ENCODE measurements at regions not wholly inside any gene's neighbourhood (a gene's known extent, or its start where the extent isn't known, plus 50 kb on each side); places are given as distances from the start of the nearest gene placed in this dataset.

DNA sequence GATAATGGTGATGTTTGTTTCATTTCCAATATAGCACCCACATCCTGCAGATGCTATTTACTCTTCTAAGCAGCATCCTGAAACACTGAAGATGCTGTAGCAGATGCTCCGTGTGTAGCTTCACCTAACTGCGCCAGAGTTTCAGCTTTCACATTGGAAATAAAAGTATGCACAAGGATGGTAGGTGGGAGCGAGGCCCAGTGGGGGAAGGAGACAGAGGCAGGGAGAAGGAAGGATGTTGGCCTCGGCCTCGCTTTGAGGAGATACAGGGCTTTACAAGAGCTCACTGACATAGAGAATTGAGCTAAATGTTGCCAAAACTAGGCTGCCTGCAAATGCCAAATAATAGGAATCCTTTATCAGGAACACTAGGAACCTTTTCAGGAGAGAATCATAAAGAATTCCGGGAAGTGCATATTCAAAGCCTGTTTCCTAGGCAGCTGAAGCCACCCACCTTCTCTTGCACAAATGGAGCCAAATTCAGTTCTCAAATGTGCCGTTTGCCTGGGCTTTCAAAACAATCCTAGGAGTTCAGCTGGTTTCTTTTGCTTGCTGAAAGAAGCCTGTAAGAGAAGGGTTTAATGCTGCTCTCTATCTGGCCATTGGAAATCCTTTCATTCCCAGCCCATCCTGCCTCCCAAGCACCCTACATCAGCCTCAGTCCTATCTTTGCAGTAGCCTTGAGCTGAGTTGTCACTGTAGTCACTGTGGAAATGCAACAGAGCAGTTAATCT, 135.4 kb upstream of the ATP1B1 start:
- DNase-seq = no peak

- no peak for DNase-seq
These were observed 134.3 kb upstream of the ATP1B1 start for GRCh38 chr1:168972225-168972624.

DNA sequence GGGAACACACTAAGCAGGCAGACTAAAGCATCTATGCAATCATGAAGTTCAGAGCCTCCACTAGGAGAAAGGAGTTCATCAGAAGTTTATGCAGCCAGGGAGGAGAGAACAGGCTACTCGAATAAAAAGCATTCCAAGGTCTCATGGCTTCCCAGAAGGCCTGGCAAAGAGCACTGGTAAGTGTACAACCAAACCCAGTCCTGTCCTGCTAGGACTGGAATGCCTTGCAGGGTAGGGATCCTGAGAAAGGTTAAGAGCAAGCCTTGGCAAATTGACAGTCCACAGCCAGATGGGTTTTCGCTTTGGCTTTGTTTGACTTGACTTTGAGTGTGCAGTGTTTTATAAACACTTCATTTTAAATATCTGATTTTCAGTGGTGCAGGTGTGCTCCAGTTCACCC, 133.6 kb upstream of the ATP1B1 start:
- DNase-seq = no peak

DNA sequence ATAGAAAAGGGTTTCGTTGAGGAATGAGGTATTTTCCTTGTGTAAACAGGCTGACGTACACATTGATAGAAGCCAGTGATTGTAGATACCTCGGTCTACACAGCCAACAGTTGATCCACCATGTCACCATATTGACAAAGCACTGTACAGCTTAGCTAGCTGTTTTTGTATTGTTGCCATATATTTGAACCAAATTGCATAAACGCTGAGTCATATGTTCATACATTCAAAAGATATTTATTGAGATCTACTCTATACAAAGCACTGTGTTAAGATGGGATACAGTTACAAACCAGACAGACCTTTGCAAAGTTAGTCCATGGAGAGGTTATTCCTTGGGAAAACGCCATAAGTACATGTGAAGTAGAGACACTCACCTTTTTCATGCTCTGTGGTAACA, 132.4 kb upstream of the ATP1B1 start:
- DNase-seq = no peak

DNA sequence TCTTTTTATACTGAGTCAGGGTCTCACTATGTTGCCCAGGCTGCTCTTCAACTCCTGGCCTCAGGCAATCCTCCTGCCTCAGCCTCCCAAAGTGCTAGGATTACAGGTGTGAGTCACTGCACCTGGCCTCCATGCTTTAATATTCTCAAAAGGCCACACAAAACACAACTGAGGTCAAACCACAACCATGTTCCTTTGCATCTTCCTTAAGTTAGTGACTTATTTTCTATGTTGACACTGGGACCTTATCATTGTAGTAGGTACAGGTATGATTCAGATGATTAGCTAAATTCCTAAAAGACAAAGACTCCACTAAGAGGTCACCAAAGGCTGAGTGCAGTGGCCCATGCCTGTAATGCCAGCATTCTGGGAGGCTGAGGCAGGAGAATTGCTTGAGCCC, 131.9 kb upstream of the ATP1B1 start:
- DNase-seq = no peak

- DNase-seq = no peak
These were observed 130.2 kb upstream of the ATP1B1 start for GRCh38 chr1:168976267-168976666.

DNA sequence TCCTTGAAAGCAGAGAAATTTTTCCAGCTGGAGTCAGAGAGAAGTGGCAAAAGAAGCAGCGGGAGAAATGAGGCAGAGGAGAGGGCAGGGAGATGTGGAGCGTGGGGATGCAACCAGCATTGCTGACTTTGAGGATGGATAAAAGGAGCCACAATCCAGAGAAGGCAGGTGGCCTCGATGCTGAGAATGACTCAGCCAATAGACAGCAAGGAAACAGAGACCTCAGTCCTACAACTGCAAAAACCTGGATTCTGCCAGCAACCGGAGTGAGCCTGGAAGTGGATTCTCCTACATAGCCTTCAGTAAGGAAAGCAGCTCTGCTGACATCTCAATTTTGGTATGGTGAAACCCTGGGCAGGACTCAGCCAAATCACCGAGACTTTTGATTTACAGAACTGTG, 128.9 kb upstream of the ATP1B1 start:
- DNase-seq = no peak

DNA sequence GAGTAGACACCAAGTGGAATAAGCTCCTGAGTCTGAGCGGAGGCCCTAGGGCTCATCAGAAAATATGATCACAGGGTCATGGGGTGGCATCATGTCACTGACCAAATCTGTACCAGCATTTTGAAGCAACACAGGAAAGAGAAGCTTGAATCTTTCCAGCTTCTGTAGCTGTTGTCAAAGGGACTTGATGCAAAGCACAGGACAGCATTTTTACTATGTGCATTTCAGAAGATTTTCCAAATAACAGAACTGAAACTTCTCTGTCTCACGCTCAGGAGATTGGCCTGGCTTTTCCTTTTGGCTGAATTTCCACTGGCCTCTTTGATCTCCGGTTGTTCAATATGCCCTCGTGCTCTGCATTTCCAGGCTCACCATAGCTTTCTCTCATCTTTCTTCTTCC, 127.2 kb upstream of the ATP1B1 start:
- no peak for DNase-seq

DNA sequence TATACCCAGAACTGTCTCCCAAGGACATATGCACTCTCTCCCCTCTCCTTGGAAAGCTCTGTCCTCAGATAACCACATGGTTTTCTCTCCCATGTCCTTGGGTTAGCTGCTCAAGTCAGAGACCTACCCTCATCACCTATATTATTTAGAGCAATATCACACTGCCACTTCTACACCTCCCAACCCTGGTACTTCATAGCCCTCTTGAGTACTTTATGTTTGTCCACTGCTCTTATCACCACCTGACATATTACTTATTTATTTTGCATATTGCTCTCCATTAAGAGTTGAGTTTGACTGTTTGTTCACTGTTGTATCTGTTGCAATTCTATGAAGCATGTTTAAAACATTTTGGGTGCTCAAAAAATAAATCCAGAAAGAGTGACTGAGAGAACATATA, 126.3 kb upstream of the ATP1B1 start:
- no peak for DNase-seq

- DNase-seq = no peak
These were observed 125.8 kb upstream of the ATP1B1 start for GRCh38 chr1:168980656-168981055.

DNA sequence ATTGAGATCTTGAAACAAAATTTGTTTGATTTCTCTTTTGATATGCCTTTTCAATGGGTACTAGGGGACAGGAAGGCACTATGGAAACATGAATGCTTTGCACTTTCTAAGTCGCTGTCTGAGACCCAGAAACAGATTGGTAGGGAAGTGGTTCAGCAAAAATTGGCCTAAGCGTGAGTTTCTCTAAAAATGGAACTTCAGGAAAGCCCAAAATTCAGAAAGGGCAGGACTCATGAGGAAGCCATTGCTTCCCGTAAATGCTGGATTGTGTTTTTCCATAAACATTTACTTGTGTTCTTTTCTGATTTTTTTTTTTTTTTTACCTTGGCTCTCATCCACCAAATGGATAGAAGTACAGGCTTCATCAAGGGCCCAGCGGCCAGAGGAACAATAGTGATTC, 123.7 kb upstream of the ATP1B1 start:
- DNase-seq = no peak

- DNase-seq = no peak
These were observed 119.2 kb upstream of the ATP1B1 start for GRCh38 chr1:168987330-168987729.

GRCh38 chr1:168987923-168988322, 118.6 kb upstream of the ATP1B1 start:
- DNase-seq = no peak

DNA sequence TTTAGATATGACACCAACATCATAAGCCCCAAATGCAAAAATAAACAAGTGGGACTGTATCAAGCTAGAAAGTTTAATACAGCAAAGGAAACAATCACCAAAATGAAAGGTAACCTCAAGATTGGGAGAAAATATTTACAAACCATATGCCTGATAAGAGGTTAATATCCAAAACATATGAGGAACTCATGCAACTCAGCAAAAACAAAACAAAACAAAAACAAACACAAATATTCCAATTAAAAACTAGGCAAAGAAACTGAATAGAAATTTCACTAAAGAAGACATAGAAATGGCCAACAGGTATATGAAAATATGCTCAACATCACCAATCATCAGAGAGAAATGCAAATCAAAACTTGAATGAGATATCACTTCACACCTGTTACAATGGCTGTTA, 116.5 kb upstream of the ATP1B1 start:
- no peak for DNase-seq

- DNase-seq = no peak
These were observed 114.6 kb upstream of the ATP1B1 start for GRCh38 chr1:168991667-168992475.

DNA sequence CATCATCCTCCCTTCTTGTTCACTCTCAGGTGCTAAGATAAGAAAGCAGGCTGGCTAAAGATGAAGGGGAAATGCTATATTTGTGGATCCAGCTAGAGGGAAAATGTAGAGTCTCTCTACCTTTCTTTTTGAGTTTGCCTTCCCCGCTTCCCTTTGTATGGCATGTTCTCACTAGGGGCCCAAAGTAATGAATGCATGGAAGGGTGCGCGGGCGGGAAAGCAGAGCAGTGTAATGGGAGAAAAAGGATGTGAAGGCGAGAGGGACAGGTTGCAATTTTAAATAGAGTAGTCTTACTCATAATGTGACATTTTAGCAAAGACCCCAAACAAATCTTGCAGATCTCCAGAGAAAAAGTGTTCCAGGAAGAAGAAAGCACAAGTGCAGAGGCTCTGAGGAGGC, 105.1 kb upstream of the ATP1B1 start:
- DNase-seq = no peak

- no peak for DNase-seq
These were observed 102.5 kb upstream of the ATP1B1 start for GRCh38 chr1:169003864-169004516.

DNA sequence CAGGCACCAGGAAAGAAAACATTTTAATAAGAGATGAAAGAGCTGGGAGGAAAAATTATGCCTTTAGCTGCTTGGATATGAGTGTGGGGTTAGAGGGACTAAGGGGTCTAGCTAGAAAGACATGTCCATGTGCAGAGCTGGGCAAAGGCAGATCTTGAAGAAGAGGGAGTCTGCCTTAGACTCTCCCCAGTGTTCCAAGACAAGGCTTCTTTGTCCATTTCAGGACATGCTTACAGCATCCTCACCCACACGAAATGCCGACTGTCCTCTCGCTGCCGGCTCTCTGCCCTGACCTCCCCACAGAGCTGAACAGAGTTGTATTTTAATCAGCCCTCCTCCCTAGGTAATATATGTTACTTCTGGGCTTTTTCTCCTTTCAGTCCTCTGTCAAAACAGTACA, 100.7 kb upstream of the ATP1B1 start:
- DNase-seq = no peak

- no peak for DNase-seq
These were observed 96.8 kb upstream of the ATP1B1 start for GRCh38 chr1:169009666-169010065.

- no peak for DNase-seq
These were observed 94.1 kb upstream of the ATP1B1 start for GRCh38 chr1:169012416-169012815.

GRCh38 chr1:169013821-169014220, 92.7 kb upstream of the ATP1B1 start:
- DNase-seq = no peak

- no peak for DNase-seq
These were observed 91.0 kb upstream of the ATP1B1 start for GRCh38 chr1:169015464-169015863.

- no peak for DNase-seq
These were observed 87.7 kb upstream of the ATP1B1 start for GRCh38 chr1:169018751-169019150.

DNA sequence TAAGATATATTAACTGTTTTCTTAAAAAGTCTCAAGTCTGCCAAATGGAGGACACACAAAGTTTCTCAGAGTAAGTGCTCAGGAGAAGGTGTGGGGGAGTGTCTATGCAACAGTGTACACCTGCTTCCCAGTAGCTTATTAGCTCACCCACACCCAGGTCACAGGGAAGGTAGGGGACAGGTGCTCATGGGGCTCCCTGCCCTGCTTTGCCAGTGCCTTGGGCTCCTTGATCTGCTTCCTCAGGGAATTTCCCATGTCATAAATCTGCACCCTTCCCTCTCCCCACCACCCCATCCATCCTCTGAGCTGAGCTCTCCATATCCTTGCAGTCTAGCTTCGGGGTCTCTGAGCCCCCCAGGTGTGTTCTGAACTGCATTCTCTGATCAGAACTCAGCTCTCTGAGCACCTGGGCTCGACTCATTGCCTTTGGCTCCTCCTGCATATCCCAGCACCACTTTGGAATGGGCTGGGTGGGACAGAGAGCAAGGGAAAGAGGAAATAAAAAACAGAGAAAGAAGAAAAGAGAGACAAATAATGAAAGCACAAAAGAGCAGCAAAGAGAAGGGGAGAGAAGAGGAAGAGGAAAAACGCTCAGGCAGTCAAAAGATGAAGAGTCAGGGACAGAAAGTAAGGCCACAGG, 87.0 kb upstream of the ATP1B1 start:
- DNase-seq = no peak
